HG02885 (cell line): ENCODE measurements at regions not wholly inside any gene's neighbourhood (a gene's known extent, or its start where the extent isn't known, plus 50 kb on each side); places are given as distances from the start of the nearest gene placed in this dataset.

Source experiments
- ATAC-seq: cut with Tn5 transposase; IDR thresholded peaks from one replicate; pipeline ENCODE4 v1.9.1; 2021; ENCODE audit warnings: mild to moderate bottlenecking; ENCODE audit not compliant: unreplicated experiment, poor library complexity

DNA sequence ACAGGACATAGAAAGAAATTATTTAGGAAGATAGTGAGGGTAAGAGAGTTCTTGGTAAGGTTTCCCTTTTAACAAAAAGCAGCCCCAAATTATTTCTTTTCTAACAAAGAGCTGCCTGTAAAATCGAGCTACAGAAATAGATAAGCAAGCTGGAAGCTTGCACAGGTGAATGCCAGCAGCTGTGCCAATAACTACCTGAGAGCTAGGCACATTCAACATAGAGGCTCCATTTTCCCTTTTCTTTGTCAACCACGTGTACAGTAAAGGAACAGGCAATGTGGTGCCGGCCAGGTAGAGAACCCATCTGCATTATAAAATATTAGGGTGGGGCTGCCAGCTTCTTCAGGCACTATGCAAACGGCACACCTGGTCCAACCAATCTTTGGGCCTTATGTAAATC lies 341.6 kb upstream of the JAG1 start:
- ATAC-seq = no peak

GRCh38 chr20:11017446-11017845 lies 343.6 kb upstream of the JAG1 start:
- ATAC-seq = no peak

DNA sequence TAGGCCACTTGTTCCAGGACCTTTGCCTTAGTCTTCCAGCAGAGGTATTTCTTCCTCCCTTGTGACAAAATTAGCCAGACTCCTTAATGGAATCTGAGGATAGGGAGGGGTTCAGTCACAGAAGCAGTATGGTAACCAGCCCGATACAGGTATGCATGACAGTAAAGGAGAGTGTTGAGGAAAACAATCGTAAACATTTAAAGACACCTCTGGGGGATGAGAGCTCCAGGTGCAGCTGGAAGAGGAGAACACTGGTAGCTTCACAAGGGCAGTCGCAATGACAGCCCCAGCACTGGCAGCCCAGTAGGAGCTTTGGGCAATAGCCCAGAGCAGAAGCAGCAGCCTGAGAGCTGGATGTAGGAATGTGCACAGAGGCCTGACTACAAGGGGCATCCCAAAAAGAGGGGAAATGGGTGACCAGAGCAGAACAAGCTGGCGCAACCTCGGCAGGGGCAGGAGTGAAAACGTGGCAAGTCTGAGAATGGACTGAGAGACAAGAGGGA lies 344.9 kb upstream of the JAG1 start:
- ATAC-seq = no peak

DNA sequence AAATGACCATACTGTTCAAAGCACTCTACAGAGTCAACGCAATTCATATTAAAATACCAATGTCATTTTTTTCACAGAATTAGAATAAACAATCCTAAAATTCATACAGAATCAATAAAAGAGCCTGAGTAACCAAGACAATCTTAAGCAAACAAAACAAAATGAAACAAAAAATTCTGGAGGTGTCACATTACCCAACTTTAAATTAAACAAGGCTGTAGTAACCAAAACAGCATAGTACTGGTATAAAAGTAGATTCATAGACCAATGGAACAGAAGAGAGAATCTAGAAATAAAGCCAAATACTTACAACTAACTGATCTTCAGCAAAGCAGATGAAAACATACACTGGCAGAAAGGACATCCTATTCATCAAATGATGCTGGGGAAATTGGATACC lies 346.9 kb upstream of the JAG1 start:
- no peak for ATAC-seq

DNA sequence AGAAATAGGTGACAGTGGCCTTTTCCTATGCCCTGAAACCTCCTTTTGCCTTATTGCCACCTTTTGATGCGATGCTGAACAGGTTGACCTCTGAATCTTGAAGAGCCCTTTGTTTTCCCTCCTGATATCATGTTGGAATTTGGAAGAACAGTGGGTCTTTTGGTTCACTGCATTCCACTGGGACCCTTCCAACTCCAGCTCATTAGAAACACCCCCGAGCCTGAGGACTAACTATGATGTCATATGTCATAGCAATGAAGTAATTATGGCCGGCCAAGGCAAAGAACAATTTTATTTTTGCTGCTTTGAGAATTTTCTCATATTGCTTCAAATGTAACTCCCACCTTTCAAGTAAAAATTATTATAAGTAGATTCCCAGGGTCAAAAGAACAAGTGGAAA lies 353.4 kb upstream of the JAG1 start:
- no peak for ATAC-seq

GRCh38 chr20:11030351-11030750 lies 356.6 kb upstream of the JAG1 start:
- ATAC-seq = no peak

DNA sequence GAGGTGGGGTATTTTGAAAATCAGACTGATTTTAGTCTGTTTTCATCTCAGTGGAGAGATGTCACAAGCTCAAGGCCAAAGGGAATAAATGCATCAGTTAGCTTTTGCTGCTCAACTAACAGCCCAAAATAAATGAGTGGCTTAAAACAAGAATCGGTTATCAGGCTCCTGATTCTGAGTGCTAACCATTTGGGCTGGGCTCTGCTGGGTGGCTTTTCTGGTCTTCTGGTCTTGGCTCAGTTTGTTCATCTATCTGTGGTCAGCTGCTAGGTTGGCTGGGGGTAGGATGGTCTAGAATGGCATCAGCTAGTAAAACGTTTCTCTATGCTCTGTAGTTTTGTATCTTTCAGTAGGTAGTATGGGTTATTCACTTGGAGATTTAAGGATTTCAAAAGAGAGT lies 357.5 kb upstream of the JAG1 start:
- no peak for ATAC-seq

GRCh38 chr20:11032611-11033010 lies 358.8 kb upstream of the JAG1 start:
- ATAC-seq = no peak

DNA sequence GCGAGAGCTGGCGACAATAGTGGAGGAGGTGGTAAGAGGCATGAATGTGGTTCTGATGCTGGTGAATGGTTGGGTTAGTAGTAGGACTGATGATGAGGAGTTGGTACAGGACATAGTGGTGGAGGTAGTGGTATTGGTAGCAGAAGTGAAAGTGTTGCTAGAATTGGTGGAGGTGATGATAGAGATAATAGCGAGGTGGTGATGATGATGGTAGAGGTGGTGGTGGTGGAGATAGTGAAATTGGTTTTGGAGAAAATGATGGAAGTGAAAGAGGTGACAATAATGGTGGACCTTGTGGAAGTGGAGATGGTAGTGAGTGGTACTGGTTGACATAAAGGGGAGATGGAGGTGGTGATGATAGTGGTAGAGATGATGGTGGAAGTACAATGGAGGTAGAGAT lies 360.2 kb upstream of the JAG1 start:
- ATAC-seq = no peak

- ATAC-seq = no peak
These were observed 361.4 kb upstream of the JAG1 start for GRCh38 chr20:11035211-11035610.

DNA sequence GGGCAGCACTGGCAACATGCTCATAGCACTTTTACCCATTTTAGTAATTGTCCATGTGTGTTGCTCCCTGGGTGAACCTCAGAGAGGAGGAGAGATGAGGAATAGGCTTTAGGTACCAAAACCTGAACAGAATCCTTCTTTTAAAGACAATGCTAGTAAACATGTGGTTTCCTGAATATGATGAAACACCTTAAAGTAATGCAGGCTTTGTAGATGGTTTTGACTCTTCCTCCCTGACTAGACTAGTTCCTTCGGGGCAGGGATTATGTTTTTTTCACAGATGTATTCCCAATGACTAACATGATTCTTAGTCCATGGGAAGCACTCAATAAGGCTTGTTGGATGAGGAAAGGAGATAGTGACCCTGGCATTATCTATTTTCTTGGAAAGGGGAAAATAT lies 367.6 kb upstream of the JAG1 start:
- ATAC-seq = no peak

DNA sequence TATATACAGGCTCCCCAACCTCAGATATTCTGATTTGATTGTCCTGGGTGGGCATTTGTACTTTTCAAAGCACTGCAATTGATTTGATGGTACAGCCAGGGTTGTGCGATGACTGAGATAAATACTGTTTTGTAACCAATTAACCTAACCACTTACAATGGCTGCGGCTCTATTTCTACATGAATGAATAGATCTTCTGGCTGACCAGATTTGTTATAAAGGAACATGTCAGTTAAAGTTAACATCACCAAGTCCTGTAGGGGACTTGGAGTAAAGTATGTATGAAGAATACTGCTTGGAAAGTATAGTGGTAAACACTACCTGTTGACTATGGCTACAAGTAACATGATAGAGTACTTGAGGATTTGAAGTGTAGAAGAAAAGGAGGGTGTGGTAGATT lies 369.2 kb upstream of the JAG1 start:
- ATAC-seq = no peak

DNA sequence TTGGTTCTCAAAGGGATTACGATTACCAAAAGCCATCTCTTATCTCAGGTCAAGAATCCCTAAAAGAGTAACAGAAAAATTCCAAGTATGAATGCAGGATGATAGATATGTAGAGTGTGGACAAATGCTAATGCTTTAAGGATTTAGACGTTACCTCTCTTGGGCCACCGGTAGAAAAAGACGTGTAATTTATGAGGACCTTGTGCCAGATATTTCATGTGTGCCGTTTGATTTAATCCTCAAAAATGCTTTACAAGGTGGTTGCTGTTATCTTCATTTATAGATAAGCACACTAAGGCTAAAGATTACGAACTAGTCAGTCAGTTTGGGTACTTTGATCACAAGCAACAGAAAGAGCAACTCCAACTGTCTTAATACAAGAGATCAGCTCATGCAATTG lies 370.8 kb upstream of the JAG1 start:
- ATAC-seq = no peak

- ATAC-seq = no peak
These were observed 371.8 kb upstream of the JAG1 start for GRCh38 chr20:11045412-11046175.

DNA sequence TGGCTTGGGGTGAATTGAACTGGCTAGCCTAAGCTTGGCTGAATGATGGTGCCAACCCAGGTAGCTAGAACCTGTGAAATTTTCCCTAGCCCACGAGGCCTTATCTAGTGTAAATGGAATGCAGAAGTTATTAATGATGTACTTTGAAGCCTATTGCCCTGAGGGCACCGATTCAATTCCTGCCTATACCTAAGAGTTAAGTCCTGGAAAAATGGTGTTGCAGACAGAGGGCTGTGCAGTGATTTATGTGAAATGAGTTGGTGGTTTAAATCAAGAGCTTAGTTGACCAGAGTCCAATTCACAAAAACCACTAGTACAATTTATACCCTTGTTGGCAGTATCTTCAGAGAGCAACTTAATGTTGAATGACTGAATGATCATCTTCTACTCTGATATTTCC lies 373.8 kb upstream of the JAG1 start:
- ATAC-seq = no peak

- ATAC-seq = no peak
These were observed 374.9 kb upstream of the JAG1 start for GRCh38 chr20:11048739-11049138.

GRCh38 chr20:11050350-11050749 lies 376.6 kb upstream of the JAG1 start:
- ATAC-seq = no peak

- no peak for ATAC-seq
These were observed 377.3 kb upstream of the JAG1 start for GRCh38 chr20:11051136-11051535.

GRCh38 chr20:11053310-11053709 lies 379.5 kb upstream of the JAG1 start:
- no peak for ATAC-seq

DNA sequence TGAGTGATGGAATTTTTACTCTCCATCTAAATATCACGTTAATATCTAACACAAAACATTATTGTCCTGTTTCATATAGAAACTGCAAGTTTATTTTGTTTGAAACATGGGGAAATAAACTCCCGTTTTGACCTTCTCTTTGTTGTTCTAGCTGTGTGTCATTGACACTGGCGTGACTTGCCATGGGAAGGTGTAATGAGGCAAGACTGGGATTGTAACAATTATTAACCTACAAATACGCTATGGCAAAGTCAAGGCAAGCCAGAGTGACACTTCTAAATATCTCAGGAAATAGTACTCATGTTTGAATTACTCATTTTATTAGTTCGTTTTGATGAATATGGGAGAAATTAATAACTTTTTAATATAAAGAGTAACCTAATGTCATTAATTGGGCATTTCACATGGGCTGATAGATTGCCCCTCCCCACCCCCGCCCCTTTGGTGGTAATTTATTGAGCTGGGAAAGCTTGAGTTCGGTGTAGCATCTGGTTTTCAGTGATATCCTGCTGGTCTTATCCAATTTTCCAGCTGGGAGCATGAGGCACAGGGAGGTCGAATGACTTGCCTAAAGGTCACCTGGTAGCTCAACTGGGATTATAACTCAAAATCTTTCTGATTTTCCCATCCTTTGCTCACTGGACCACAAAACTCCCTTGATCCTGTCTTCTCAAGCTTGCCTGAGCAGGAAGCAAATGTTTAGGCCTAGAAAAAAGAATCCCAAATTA lies 380.6 kb upstream of the JAG1 start:
- no peak for ATAC-seq

GRCh38 chr20:11056414-11056813 lies 382.6 kb upstream of the JAG1 start:
- no peak for ATAC-seq

DNA sequence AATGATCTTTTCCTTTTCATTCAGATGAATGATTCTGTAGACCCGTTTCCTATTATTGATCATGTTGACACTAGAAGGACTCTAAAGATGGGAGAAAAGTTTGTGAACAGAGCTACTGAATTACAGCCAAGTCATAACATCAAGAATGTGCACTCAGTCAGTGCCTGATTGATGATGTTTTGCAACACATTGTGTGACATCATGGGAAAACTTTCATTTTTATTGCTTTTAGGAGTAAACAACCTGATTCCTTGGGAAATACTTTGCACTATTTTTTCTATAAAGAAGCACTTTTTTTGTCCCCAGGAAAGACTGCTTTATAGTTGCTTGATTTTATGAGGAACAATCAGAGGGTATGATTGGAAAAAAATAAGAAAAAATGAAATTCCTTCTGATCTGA lies 383.8 kb upstream of the JAG1 start:
- ATAC-seq = no peak
